B cell (primary cell): ENCODE measurements at regions not wholly inside any gene's neighbourhood (a gene's known extent, or its start where the extent isn't known, plus 50 kb on each side); places are given as distances from the start of the nearest gene placed in this dataset.

Experiments
- ATAC-seq: fragments of 200-7000 bp; cut with Tn5 transposase; one replicate; pipeline ENCODE4 v1.10.0; 2021; ENCODE audit warnings: low read depth, mild to moderate bottlenecking, moderate number of reproducible peaks, moderate library complexity
- CTCF ChIA-PET: fragments of 350-600 bp; sonication (Branson Sonifier 250); formaldehyde crosslinking; loops from one replicate; lab custom pipeline; 2021; ENCODE audit warnings: antibody characterized with exemption, inconsistent platforms; lab: Charles Lee
- POLR2A ChIA-PET: fragments of 350-600 bp; sonication (Branson Sonifier 250); formaldehyde crosslinking; loops from one replicate; lab custom pipeline; 2021; ENCODE audit warnings: antibody characterized with exemption; lab: Charles Lee
- DNase-seq: peaks from one replicate; pipeline ENCODE4 v3.0.0; 2013
- H2AFZ ChIP-seq: 2 replicates; pipeline ENCODE4 v1.6.1; 2012; ENCODE audit warnings: mild to moderate bottlenecking, low read depth, low read length; ENCODE audit not compliant: insufficient read depth, poor library complexity, severe bottlenecking
- H3K27ac ChIP-seq, 2 donors: 1 replicate in 1 of 2; 2 replicates in 1 of 2; pipeline ENCODE4 v1.5.1; 2012 to 2013; ENCODE audit warnings: low read length in 2 of 2, mild to moderate bottlenecking in 2 of 2, moderate library complexity in 1 of 2
- H3K27me3 ChIP-seq, 4 experiments: fragments of 200-600 bp in 1 of 4; sonication (generic) in 1 of 4; replicated peaks in 1 of 4; 1 replicate in 2 of 4; 2 replicates in 2 of 4; pipeline versions ENCODE4 v1.6.1 to v1.7.0; 2013 to 2016; ENCODE audit warnings: low read length in 3 of 4, mild to moderate bottlenecking in 2 of 4, mixed read lengths in 1 of 4, moderate library complexity in 1 of 4; ENCODE audit not compliant: insufficient read depth in 4 of 4, control insufficient read depth in 3 of 4; ENCODE audit errors: control extremely low read depth in 1 of 4
- H3K36me3 ChIP-seq, 2 experiments: replicated peaks in 1 of 2; 1 replicate in 1 of 2; 2 replicates in 1 of 2; pipeline versions ENCODE4 v1.6.1 to v1.7.1; 2013; ENCODE audit warnings: low read length in 1 of 2; ENCODE audit not compliant: insufficient read depth in 2 of 2, control insufficient read depth in 1 of 2; ENCODE audit errors: control extremely low read depth in 1 of 2, extremely low read depth in 1 of 2
- H3K4me1 ChIP-seq, 2 donors: fragments of 200-600 bp in 1 of 2; sonication (generic) in 1 of 2; 1 replicate in 1 of 2; 2 replicates in 1 of 2; pipeline versions ENCODE4 v1.5.1 to v1.6.1; 2013 to 2017; ENCODE audit warnings: low read length in 2 of 2; ENCODE audit not compliant: control insufficient read depth in 2 of 2, insufficient read depth in 2 of 2
- H3K4me2 ChIP-seq: replicated peaks from 2 replicates; pipeline ENCODE3; 2012; ENCODE audit warnings: mild to moderate bottlenecking, low read depth, low read length; ENCODE audit not compliant: poor library complexity, severe bottlenecking
- H3K4me3 ChIP-seq, 5 experiments: fragments of 200-600 bp in 1 of 5; sonication (generic) in 1 of 5; 1 replicate in 3 of 5; 2 replicates in 2 of 5; pipeline versions ENCODE4 v1.5.1 to v1.7.0; 2011 to 2016; ENCODE audit warnings: low read length in 4 of 5, mild to moderate bottlenecking in 4 of 5, low read depth in 2 of 5, control low read depth in 1 of 5, moderate library complexity in 1 of 5; ENCODE audit not compliant: insufficient read depth in 1 of 5; ENCODE audit errors: control extremely low read depth in 1 of 5, extremely low read depth in 1 of 5
- H3K79me2 ChIP-seq: fragments of 200-600 bp; sonication (generic); one replicate; pipeline ENCODE4 v1.6.0; 2016; ENCODE audit warnings: low read length; ENCODE audit not compliant: control insufficient read depth, insufficient read depth
- H3K9ac ChIP-seq: fragments of 200-600 bp; sonication (generic); 2 replicates; pipeline ENCODE4 v1.6.1; 2017; ENCODE audit warnings: mild to moderate bottlenecking, low read length, moderate library complexity
- H3K9me3 ChIP-seq, 3 donors: one replicate each; pipeline versions ENCODE4 v1.6.1 to v1.7.1; 2013; ENCODE audit warnings: low read length in 2 of 3; ENCODE audit not compliant: control insufficient read depth in 2 of 3, insufficient read depth in 1 of 3; ENCODE audit errors: control extremely low read depth in 1 of 3
- H4K20me1 ChIP-seq: 2 replicates; pipeline ENCODE4 v1.6.0; 2012; ENCODE audit warnings: mild to moderate bottlenecking, low read length; ENCODE audit not compliant: insufficient read depth, control insufficient read depth, poor library complexity, severe bottlenecking
- H3K27ac Mint-ChIP-seq: one replicate; pipeline ENCODE4 v1.8.0; 2021; ENCODE audit warnings: mixed read lengths
- H3K27me3 Mint-ChIP-seq: one replicate; pipeline ENCODE4 v1.8.0; 2021; ENCODE audit warnings: mixed read lengths
- H3K4me1 Mint-ChIP-seq: one replicate; pipeline ENCODE4 v1.8.0; 2021; ENCODE audit warnings: mixed read lengths
- H3K4me3 Mint-ChIP-seq: one replicate; pipeline ENCODE4 v1.8.0; 2021; ENCODE audit warnings: mixed read lengths
- H3K9me3 Mint-ChIP-seq: one replicate; pipeline ENCODE4 v1.8.0; 2022; ENCODE audit warnings: mixed read lengths; ENCODE audit not compliant: insufficient read depth
- CTCF ChIP-seq: fragments of 200-600 bp; IDR thresholded peaks from one replicate; pipeline ENCODE4 v1.8.0; 2022; ENCODE audit warnings: antibody characterized with exemption, mild to moderate bottlenecking
- EZH2 ChIP-seq: IDR thresholded peaks from 2 replicates; pipeline ENCODE4 v1.6.1; 2012; ENCODE audit warnings: borderline replicate concordance, low read depth, mild to moderate bottlenecking, moderate library complexity, low read length; ENCODE audit not compliant: insufficient read depth, poor library complexity, severe bottlenecking
- WGBS: methylation state at CpG from one replicate; pipeline ENCODE4 v1.1.5; 2013; ENCODE audit warnings: missing lambda C conversion rate; ENCODE audit not compliant: insufficient coverage; 5-methylcytosine and 5-hydroxymethylcytosine counted together
- intact Hi-C: fragments of 100-400 bp; cut with micrococcal nuclease; formaldehyde crosslinking; loops from one replicate; pipeline ENCODE4 v1.10.0; 2022

- DNase-seq (no peak), ATAC-seq (no peak)
- intact Hi-C loops: no loop called here
- Histone ChIP-seq H3K27me3 (no peaks in the 10 kb centered on the region), H4K20me1 (no peaks in the 10 kb centered on the region), H2AFZ (no peak overlapping the region), H3K4me1 (no peaks in the 10 kb centered on the region), H3K4me2 (no peak overlapping the region), H3K4me3 (no peak overlapping the region), H3K9me3 (peaks cover 0 to 1% (median 0%) of the 10 kb centered on the region in 3 donors), H3K79me2 (no peaks in the 10 kb centered on the region), H3K36me3 (no peaks in the 10 kb centered on the region), H3K27ac (no peak overlapping the region), H3K9ac (no peak overlapping the region)
- Mint-ChIP-seq H3K9me3 (no peaks in the 10 kb centered on the region), H3K4me1 (no peaks in the 10 kb centered on the region), H3K27me3 (no peaks in the 10 kb centered on the region), H3K27ac (no peak overlapping the region), H3K4me3 (no peak overlapping the region)
- WGBS: 98% methylated on average over 3 of the region's 3 CpGs
- TF ChIP-seq EZH2 (no peak), CTCF (no peak)
- CTCF ChIA-PET: interaction anchor here (1.6 kb wide), 1 partner anchor 12 kb away, joined by 5 read pairs; no protein-coding TSS in a partner anchor
- POLR2A ChIA-PET: no interaction called here
These were observed 1805.9 kb downstream of the NCAM2 start for GRCh38 chr21:22804151-22804550.

- intact Hi-C loops: no loop called here
- POLR2A ChIA-PET: no interaction called here
- no peaks in the 10 kb centered on the region for H3K9me3 Mint-ChIP-seq
These were observed 1808.1 kb downstream of the NCAM2 start for GRCh38 chr21:22806278-22806677.

More at GRCh38 chr21:22806278-22806677, 1808.1 kb downstream of the NCAM2 start:
- H3K4me3 Mint-ChIP-seq: no peak overlapping the region
- no peak for DNase-seq
- Histone ChIP-seq H2AFZ (no peak overlapping the region), H3K9ac (no peak overlapping the region), H3K9me3 (peaks cover 0 to 1% (median 0%) of the 10 kb centered on the region in 3 donors), H3K4me1 (no peaks in the 10 kb centered on the region), H3K4me3 (no peak overlapping the region), H3K36me3 (no peaks in the 10 kb centered on the region), H3K79me2 (no peaks in the 10 kb centered on the region), H4K20me1 (no peaks in the 10 kb centered on the region), H3K27me3 (no peaks in the 10 kb centered on the region), H3K4me2 (no peak overlapping the region), H3K27ac (no peak overlapping the region)
- no peak for TF ChIP-seq EZH2
- TF ChIP-seq CTCF: no peak
- no peak overlapping the region for H3K27ac Mint-ChIP-seq
- ATAC-seq: no peak
- WGBS: 100% methylated on average over 1 of the region's 3 CpGs
- no peaks in the 10 kb centered on the region for H3K27me3 Mint-ChIP-seq
- CTCF ChIA-PET: no interaction called here
- no peaks in the 10 kb centered on the region for H3K4me1 Mint-ChIP-seq
